Right cardiac atrium (tissue), 5 donors: ENCODE measurements at regions not wholly inside any gene's neighbourhood (a gene's known extent, or its start where the extent isn't known, plus 50 kb on each side); places are given as distances from the start of the nearest gene placed in this dataset.

Source experiments
- ATAC-seq, 2 donors: fragments of 200-7000 bp; cut with Tn5 transposase; one replicate each; pipeline versions ENCODE4 v1.8.0 to v1.9.1; 2020; ENCODE audit warnings: moderate library complexity in 2 of 2, mild to moderate bottlenecking in 1 of 2
- DNase-seq, 3 donors: peaks; one replicate each; pipeline ENCODE4 v3.0.0-alpha.2; 2020
- H3K27ac ChIP-seq: one replicate; pipeline ENCODE4 v1.5.1; 2013; ENCODE audit warnings: mild to moderate bottlenecking, low read length, control low read depth, moderate library complexity
- H3K27me3 ChIP-seq: one replicate; pipeline ENCODE4 v1.6.1; 2013; ENCODE audit not compliant: control insufficient read depth, insufficient read depth
- H3K4me1 ChIP-seq: one replicate; pipeline ENCODE4 v1.6.1; 2013; ENCODE audit warnings: low read length; ENCODE audit not compliant: control insufficient read depth, insufficient read depth
- H3K4me3 ChIP-seq: one replicate; pipeline ENCODE4 v1.5.1; 2013; ENCODE audit warnings: low read length, control low read depth
- H3K9me3 ChIP-seq: one replicate; pipeline ENCODE4 v1.6.1; 2013; ENCODE audit warnings: low read length; ENCODE audit not compliant: control insufficient read depth
- WGBS: extraction: QIAGEN DNeasy Blood & Tissue Kit; methylation state at CpG from one replicate; pipeline ENCODE4 v1.1.7; 2013; 5-methylcytosine and 5-hydroxymethylcytosine counted together
- intact Hi-C, 4 donors: fragments of 100-400 bp; cut with DNase I; formaldehyde crosslinking; loops; one replicate each; pipeline versions ENCODE4 v1.11.0 to v1.14.0; 2022 to 2023
- donor health status: healthy with polysubstance abuse.
- donor health status: DM: no; HTN: yes; CAD: no.
- donor health status: DM: no; HTN: no; CAD: no.
- donor health status: DM: no; HTN: yes; CAD: no; lungs with severe emphysema.
- donor health status: DM: yes; HTN: yes; CAD: no.

GRCh38 chr5:156237361-156237760 is 89.6 kb upstream of the SGCD start:
- Histone ChIP-seq H3K4me3 (no peak overlapping the region), H3K27me3 (no peaks in the 10 kb centered on the region), H3K9me3 (no peaks in the 10 kb centered on the region), H3K27ac (no peak overlapping the region), H3K4me1 (peaks cover 4% of the 10 kb centered on the region)
- DNase-seq (no peak), ATAC-seq (no peak)
- intact Hi-C loops = no loop called here
- whole genome bisulfite sequencing = 83% methylated on average over 6 of the region's 6 CpGs

GRCh38 chr5:156239800-156240199 is 87.2 kb upstream of the SGCD start:
- Histone ChIP-seq H3K4me3 (no peak overlapping the region), H3K4me1 (peaks cover 4% of the 10 kb centered on the region), H3K27me3 (no peaks in the 10 kb centered on the region), H3K27ac (no peak overlapping the region), H3K9me3 (no peaks in the 10 kb centered on the region)
- no peak for DNase-seq
- no peak for ATAC-seq
- 86% methylated on average over 2 of the region's 2 CpGs for WGBS
- intact Hi-C loops = no loop called here

GRCh38 chr5:156240414-156240813 is 86.5 kb upstream of the SGCD start:
- intact Hi-C loops = no loop called here
- ATAC-seq = peak in 1 of 2 donors; percentile 33
- Histone ChIP-seq H3K27ac (no peak overlapping the region), H3K4me1 (peaks cover 4% of the 10 kb centered on the region), H3K4me3 (no peak overlapping the region), H3K27me3 (no peaks in the 10 kb centered on the region), H3K9me3 (no peaks in the 10 kb centered on the region)
- 33% methylated on average over 3 of the region's 3 CpGs for WGBS
- DNase-seq = no peak

- ATAC-seq = no peak
Observed at GRCh38 chr5:156241266-156241665, 85.7 kb upstream of the SGCD start.

GRCh38 chr5:156245895-156246294 is 81.1 kb upstream of the SGCD start:
- no peak for DNase-seq
- H3K27me3 ChIP-seq = no peaks in the 10 kb centered on the region
- intact Hi-C loops = no loop called here
- no peak overlapping the region for H3K27ac ChIP-seq
- H3K4me1 ChIP-seq = no peaks in the 10 kb centered on the region
- no peaks in the 10 kb centered on the region for H3K9me3 ChIP-seq
- WGBS = 89% methylated on average over 1 of the region's 1 CpG
- no peak overlapping the region for H3K4me3 ChIP-seq
- no peak for ATAC-seq

More at GRCh38 chr5:156241266-156241665, 85.7 kb upstream of the SGCD start:
- H3K27me3 ChIP-seq = no peaks in the 10 kb centered on the region
- no peak overlapping the region for H3K4me3 ChIP-seq
- intact Hi-C loops = no loop called here
- H3K27ac ChIP-seq = no peak overlapping the region
- no peaks in the 10 kb centered on the region for H3K9me3 ChIP-seq
- H3K4me1 ChIP-seq = peaks cover 4% of the 10 kb centered on the region
- no peak for DNase-seq

GRCh38 chr5:156251076-156251475 is 75.9 kb upstream of the SGCD start:
- intact Hi-C loops = no loop called here
- no peak overlapping the region for H3K27ac ChIP-seq
- no peaks in the 10 kb centered on the region for H3K9me3 ChIP-seq
- no peak overlapping the region for H3K4me3 ChIP-seq
- WGBS = 33% methylated on average over 1 of the region's 1 CpG
- no peak for ATAC-seq
- DNase-seq = no peak
- no peaks in the 10 kb centered on the region for H3K27me3 ChIP-seq
- peaks cover 2% of the 10 kb centered on the region for H3K4me1 ChIP-seq

GRCh38 chr5:156253130-156253529 is 73.8 kb upstream of the SGCD start:
- 83% methylated on average over 3 of the region's 3 CpGs for WGBS
- no peak for ATAC-seq

GRCh38 chr5:156254196-156254595 is 72.8 kb upstream of the SGCD start:
- H3K9me3 ChIP-seq = no peaks in the 10 kb centered on the region
- H3K4me1 ChIP-seq = peaks cover 2% of the 10 kb centered on the region
- WGBS = 38% methylated on average over 2 of the region's 2 CpGs
- intact Hi-C loops = no loop called here
- ATAC-seq (no peak), DNase-seq (no peak)
- H3K27me3 ChIP-seq = no peaks in the 10 kb centered on the region
- H3K27ac ChIP-seq = no peak overlapping the region
- H3K4me3 ChIP-seq = no peak overlapping the region

More at GRCh38 chr5:156253130-156253529, 73.8 kb upstream of the SGCD start:
- H3K4me3 ChIP-seq = no peak overlapping the region
- H3K27me3 ChIP-seq = no peaks in the 10 kb centered on the region
- intact Hi-C loops = no loop called here
- H3K27ac ChIP-seq = no peak overlapping the region
- H3K4me1 ChIP-seq = peaks cover 2% of the 10 kb centered on the region
- no peak for DNase-seq
- H3K9me3 ChIP-seq = no peaks in the 10 kb centered on the region

GRCh38 chr5:156256642-156257041 is 70.3 kb upstream of the SGCD start:
- intact Hi-C loops = no loop called here
- peaks cover 2% of the 10 kb centered on the region for H3K4me1 ChIP-seq
- DNase-seq (no peak), ATAC-seq (no peak)
- H3K9me3 ChIP-seq = no peaks in the 10 kb centered on the region
- H3K27me3 ChIP-seq = no peaks in the 10 kb centered on the region
- no peak overlapping the region for H3K4me3 ChIP-seq
- 93% methylated on average over 3 of the region's 3 CpGs for WGBS
- no peak overlapping the region for H3K27ac ChIP-seq

- no peak for ATAC-seq
- Histone ChIP-seq H3K4me3 (no peak overlapping the region), H3K9me3 (no peaks in the 10 kb centered on the region), H3K27ac (no peak overlapping the region), H3K4me1 (peaks cover 2% of the 10 kb centered on the region), H3K27me3 (no peaks in the 10 kb centered on the region)
- 64% methylated on average over 2 of the region's 2 CpGs for WGBS
- intact Hi-C loops = no loop called here
- no peak for DNase-seq
Observed at GRCh38 chr5:156258934-156259333, 68.0 kb upstream of the SGCD start.

- no peak for ATAC-seq
- H3K9me3 ChIP-seq = no peaks in the 10 kb centered on the region
Observed at GRCh38 chr5:156259618-156260017, 67.3 kb upstream of the SGCD start.

GRCh38 chr5:156261275-156261939 is 65.6 kb upstream of the SGCD start:
- no peaks in the 10 kb centered on the region for H3K4me1 ChIP-seq
- no peaks in the 10 kb centered on the region for H3K27me3 ChIP-seq
- H3K4me3 ChIP-seq = no peak overlapping the region
- WGBS = 79% methylated on average over 5 of the region's 5 CpGs
- intact Hi-C loops = no loop called here
- DNase-seq (no peak), ATAC-seq (no peak)
- no peaks in the 10 kb centered on the region for H3K9me3 ChIP-seq
- H3K27ac ChIP-seq = no peak overlapping the region

More at GRCh38 chr5:156259618-156260017, 67.3 kb upstream of the SGCD start:
- no peak for DNase-seq
- WGBS = 59% methylated on average over 5 of the region's 5 CpGs
- intact Hi-C loops = no loop called here
- Histone ChIP-seq H3K4me1 (no peaks in the 10 kb centered on the region), H3K4me3 (no peak overlapping the region), H3K27ac (no peak overlapping the region), H3K27me3 (no peaks in the 10 kb centered on the region)
